ENCODE measurements at regions not wholly inside any gene's neighbourhood (a gene's known extent, or its start where the extent isn't known, plus 50 kb on each side); places are given as distances from the start of the nearest gene placed in this dataset.

GRCh38 chr9:107597743-107598217, 108.2 kb upstream of the KLF4 start:
- no peak for TF ChIP-seq CTCF (conservative IDR thresholded peaks at IDR 0.05; ENCODE audit: low read depth, low read length)
- Histone ChIP-seq H3K4me2 (no peak overlapping the region), H3K36me3 (ENCODE audit: insufficient read depth) (no peaks in the 10 kb centered on the region), H3K27me3 (ENCODE audit: insufficient read depth, low read depth) (no peaks in the 10 kb centered on the region), H2AFZ (ENCODE audit: low read depth) (no peak overlapping the region), H4K20me1 (ENCODE audit: insufficient read depth) (no peaks in the 10 kb centered on the region), H3K9ac (no peak overlapping the region), H3K4me1 (ENCODE audit: low read depth, poor library complexity, severe bottlenecking) (no peaks in the 10 kb centered on the region), H3K27ac (no peak overlapping the region), H3K79me2 (ENCODE audit: insufficient read depth, low read depth) (no peaks in the 10 kb centered on the region), H3K4me3 (IDR thresholded peaks at IDR 0.05; ENCODE audit: insufficient read depth, low read depth, low read length) (no peak overlapping the region)

GRCh38 chr9:107594908-107595530, 105.5 kb upstream of the KLF4 start:
- no peak overlapping the region for H2AFZ ChIP-seq (ENCODE audit: low read depth)
- no peak overlapping the region for H3K27ac ChIP-seq
- no peak overlapping the region for H3K9ac ChIP-seq
- H3K4me3 ChIP-seq (IDR thresholded peaks at IDR 0.05; ENCODE audit: insufficient read depth, low read depth, low read length), result no peak overlapping the region
- no peaks in the 10 kb centered on the region for H3K27me3 ChIP-seq (ENCODE audit: insufficient read depth, low read depth)
- no peak overlapping the region for H3K4me2 ChIP-seq
- no peaks in the 10 kb centered on the region for H4K20me1 ChIP-seq (ENCODE audit: insufficient read depth)
- TF ChIP-seq CTCF (conservative IDR thresholded peaks at IDR 0.05; ENCODE audit: low read depth, low read length), result no peak
- no peaks in the 10 kb centered on the region for H3K36me3 ChIP-seq (ENCODE audit: insufficient read depth)
- H3K4me1 ChIP-seq (ENCODE audit: low read depth, poor library complexity, severe bottlenecking), result no peaks in the 10 kb centered on the region
- H3K79me2 ChIP-seq (ENCODE audit: insufficient read depth, low read depth), result no peaks in the 10 kb centered on the region

GRCh38 chr9:107593224-107593870, 103.8 kb upstream of the KLF4 start:
- TF ChIP-seq CTCF (conservative IDR thresholded peaks at IDR 0.05; ENCODE audit: low read depth, low read length), result no peak
- Histone ChIP-seq H3K4me3 (IDR thresholded peaks at IDR 0.05; ENCODE audit: insufficient read depth, low read depth, low read length) (no peak overlapping the region), H3K79me2 (ENCODE audit: insufficient read depth, low read depth) (no peaks in the 10 kb centered on the region), H3K9ac (no peak overlapping the region), H3K4me2 (no peak overlapping the region), H3K27ac (no peak overlapping the region), H3K4me1 (ENCODE audit: low read depth, poor library complexity, severe bottlenecking) (no peaks in the 10 kb centered on the region), H2AFZ (ENCODE audit: low read depth) (no peak overlapping the region), H3K36me3 (ENCODE audit: insufficient read depth) (no peaks in the 10 kb centered on the region), H4K20me1 (ENCODE audit: insufficient read depth) (no peaks in the 10 kb centered on the region), H3K27me3 (ENCODE audit: insufficient read depth, low read depth) (no peaks in the 10 kb centered on the region)

GRCh38 chr9:107592424-107592823, 102.9 kb upstream of the KLF4 start:
- H3K36me3 ChIP-seq (ENCODE audit: insufficient read depth), result no peaks in the 10 kb centered on the region
- H3K9ac ChIP-seq, result no peak overlapping the region
- H3K4me1 ChIP-seq (ENCODE audit: low read depth, poor library complexity, severe bottlenecking), result no peaks in the 10 kb centered on the region
- no peak overlapping the region for H3K27ac ChIP-seq
- H2AFZ ChIP-seq (ENCODE audit: low read depth), result no peak overlapping the region
- H3K79me2 ChIP-seq (ENCODE audit: insufficient read depth, low read depth), result no peaks in the 10 kb centered on the region
- no peak for TF ChIP-seq CTCF (conservative IDR thresholded peaks at IDR 0.05; ENCODE audit: low read depth, low read length)
- no peaks in the 10 kb centered on the region for H3K27me3 ChIP-seq (ENCODE audit: insufficient read depth, low read depth)
- no peak overlapping the region for H3K4me2 ChIP-seq
- no peaks in the 10 kb centered on the region for H4K20me1 ChIP-seq (ENCODE audit: insufficient read depth)
- H3K4me3 ChIP-seq (IDR thresholded peaks at IDR 0.05; ENCODE audit: insufficient read depth, low read depth, low read length), result no peak overlapping the region

Data from KMS-11 (cell line).